Gastroesophageal sphincter (tissue), 4 donors: ENCODE measurements at regions not wholly inside any gene's neighbourhood (a gene's known extent, or its start where the extent isn't known, plus 50 kb on each side); places are given as distances from the start of the nearest gene placed in this dataset.

Experiments
- ATAC-seq: fragments of 150-250 bp; one replicate; pipeline ENCODE4 v1.9.1; 2016; ENCODE audit warnings: mild to moderate bottlenecking, moderate library complexity
- H3K27ac ChIP-seq, 4 donors: fragments of 200-600 bp; sonication (generic) in 3 of 4; 1 replicate in 3 of 4; 2 replicates in 1 of 4; pipeline ENCODE4 v1.5.1; 2016 to 2019
- H3K27me3 ChIP-seq: fragments of 200-600 bp; sonication (generic); one replicate; pipeline ENCODE4 v1.5.1; 2019
- H3K36me3 ChIP-seq, 2 donors: fragments of 200-600 bp; sonication (generic); one replicate each; pipeline ENCODE4 v1.5.1; 2019; ENCODE audit warnings: control low read depth in 1 of 2
- H3K4me1 ChIP-seq, 3 donors: fragments of 200-600 bp; sonication (generic); 1 replicate in 2 of 3; 2 replicates in 1 of 3; pipeline ENCODE4 v1.5.1; 2016 to 2019; ENCODE audit warnings: control low read depth in 2 of 3
- H3K4me3 ChIP-seq, 2 donors: fragments of 200-600 bp; sonication (generic); one replicate each; pipeline ENCODE4 v1.5.1; 2019; ENCODE audit warnings: mild to moderate bottlenecking in 1 of 2, moderate library complexity in 1 of 2
- H3K9me3 ChIP-seq, 3 donors: fragments of 200-600 bp; sonication (generic); one replicate each; pipeline ENCODE4 v1.5.1; 2017 to 2019; ENCODE audit warnings: control low read depth in 2 of 3
- CTCF ChIP-seq, 4 experiments: fragments of 200-600 bp in 2 of 4; fragments of 450-650 bp in 2 of 4; sonication (generic) in 1 of 4; IDR thresholded peaks; one replicate each; pipeline ENCODE4 v1.5.1; 2017 to 2019; ENCODE audit warnings: antibody characterized with exemption in 4 of 4, mild to moderate bottlenecking in 2 of 4, moderate library complexity in 2 of 4
- EP300 ChIP-seq: sonication (generic); formaldehyde crosslinking; IDR thresholded peaks from one replicate; pipeline ENCODE4 v1.6.1; 2017; ENCODE audit warnings: antibody characterized with exemption, mild to moderate bottlenecking
- POLR2A ChIP-seq, 2 donors: fragments of 450-650 bp; IDR thresholded peaks; one replicate each; pipeline ENCODE4 v1.6.1; 2017; ENCODE audit warnings: antibody characterized with exemption in 2 of 2, mild to moderate bottlenecking in 2 of 2, moderate library complexity in 1 of 2
- POLR2AphosphoS5 ChIP-seq: sonication (generic); formaldehyde crosslinking; IDR thresholded peaks from one replicate; pipeline ENCODE4 v1.6.1; 2017; ENCODE audit warnings: antibody characterized with exemption
- WGBS, 2 donors: methylation state at CpG; one replicate each; pipeline ENCODE4 v1.1.5; 2018; ENCODE audit warnings: low coverage in 1 of 2; 5-methylcytosine and 5-hydroxymethylcytosine counted together

DNA sequence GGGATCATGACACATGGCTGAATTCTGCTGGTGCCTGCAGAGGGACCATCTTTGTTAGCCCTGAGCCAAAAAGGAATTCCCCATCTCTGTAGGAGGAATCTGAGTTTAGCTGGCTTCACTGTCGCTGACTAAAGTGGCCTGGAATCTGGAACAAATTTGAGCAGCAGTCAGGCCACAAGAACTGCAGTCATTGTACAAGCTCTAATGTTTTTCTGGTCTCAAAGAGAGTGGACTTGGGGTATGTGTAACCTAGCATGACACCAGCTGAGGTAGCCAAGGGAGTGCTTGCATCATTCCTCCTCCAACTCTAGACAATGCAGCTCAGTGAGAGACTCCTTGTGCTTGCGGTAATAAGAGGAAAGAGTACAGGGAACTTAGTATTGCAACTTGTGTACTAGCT, 539.1 kb upstream of the LRRTM4 start:
- 74% methylated on average over 2 of the region's 2 CpGs; no CpG with 5 or more reads in 1 of the 2 donors for WGBS, 2 donors
- no peaks in the 10 kb centered on the region for H3K9me3 ChIP-seq
- no peaks in the 10 kb centered on the region for H3K36me3 ChIP-seq
- H3K27ac ChIP-seq: no peak overlapping the region
- no peak overlapping the region for H3K4me3 ChIP-seq
- no peaks in the 10 kb centered on the region for H3K4me1 ChIP-seq
- ATAC-seq: no peak
- TF ChIP-seq EP300 (no peak), CTCF (IDR thresholded peaks at IDR 0.05) (no peak), POLR2A (IDR thresholded peaks at IDR 0.05) (no peak), POLR2AphosphoS5 (no peak)
- H3K27me3 ChIP-seq: no peaks in the 10 kb centered on the region

DNA sequence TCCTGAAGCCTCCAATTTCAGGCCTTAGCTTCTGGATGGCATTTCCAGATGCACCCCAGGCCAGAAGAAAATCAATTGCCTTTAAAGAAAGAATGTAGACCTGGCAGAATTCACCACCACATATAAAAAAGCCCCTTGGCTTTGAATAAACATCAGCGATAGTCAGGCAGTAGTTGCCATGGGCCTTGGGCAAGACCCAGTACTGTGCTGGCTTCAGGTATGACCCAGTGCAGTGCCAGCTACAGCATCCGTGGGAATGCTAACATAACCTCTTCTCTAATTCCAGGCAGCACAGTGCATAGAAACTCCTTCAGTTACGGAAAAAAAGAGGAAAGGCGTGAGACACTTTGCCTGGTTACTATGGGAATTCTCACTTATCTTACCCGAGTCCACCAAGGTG, 539.6 kb upstream of the LRRTM4 start:
- Histone ChIP-seq H3K4me3 (no peak overlapping the region), H3K27me3 (no peaks in the 10 kb centered on the region), H3K9me3 (no peaks in the 10 kb centered on the region), H3K36me3 (no peaks in the 10 kb centered on the region), H3K27ac (no peak overlapping the region), H3K4me1 (no peaks in the 10 kb centered on the region)
- ATAC-seq: no peak
- TF ChIP-seq POLR2A (IDR thresholded peaks at IDR 0.05) (no peak), CTCF (IDR thresholded peaks at IDR 0.05) (no peak), EP300 (no peak)
- 79 to 88% methylated on average over 4 to 5 of the region's 5 CpGs for WGBS, 2 donors

DNA sequence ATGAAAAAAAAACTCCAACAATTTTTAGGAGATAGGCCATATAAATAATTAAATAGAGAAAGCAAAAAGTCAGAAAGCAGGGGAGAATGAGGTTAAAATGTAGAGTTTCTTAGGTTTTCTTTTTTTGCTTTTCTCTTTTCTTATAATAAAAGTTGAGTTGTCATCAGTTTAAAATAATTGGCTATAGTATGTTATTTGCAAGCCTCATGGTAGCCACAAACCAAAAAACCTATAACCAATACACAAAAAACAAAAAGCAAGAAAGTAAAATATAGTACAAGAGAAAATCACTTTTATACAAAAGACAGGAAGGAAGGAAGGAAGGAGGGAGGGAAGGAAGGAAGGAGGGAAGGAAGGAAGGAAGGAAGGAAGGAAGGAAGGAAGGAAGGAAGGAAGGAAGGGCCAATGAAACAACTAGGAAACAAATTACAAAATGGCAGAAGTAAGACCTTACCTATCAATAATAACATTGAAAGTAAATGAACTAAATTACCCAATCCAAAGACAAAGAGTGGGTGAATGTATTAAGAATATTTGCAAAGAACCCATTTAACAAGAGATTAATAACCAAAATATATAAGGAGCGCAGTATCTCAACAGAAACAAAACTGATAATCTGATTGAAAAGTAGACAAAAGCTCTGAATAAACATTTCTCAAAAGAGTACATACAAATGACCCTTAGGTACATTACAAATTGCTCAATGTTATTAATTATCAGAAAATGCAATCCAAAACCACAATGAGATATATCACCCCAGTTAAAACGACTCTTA, 541.3 kb upstream of the LRRTM4 start:
- no peak for ATAC-seq
- Histone ChIP-seq H3K36me3 (no peaks in the 10 kb centered on the region), H3K9me3 (no peaks in the 10 kb centered on the region), H3K4me3 (no peak overlapping the region), H3K27me3 (no peaks in the 10 kb centered on the region), H3K4me1 (no peaks in the 10 kb centered on the region), H3K27ac (no peak overlapping the region)
- 64 to 81% methylated on average over 2 of the region's 2 CpGs for WGBS, 2 donors
- TF ChIP-seq POLR2AphosphoS5 (no peak), POLR2A (IDR thresholded peaks at IDR 0.05) (no peak), EP300 (no peak), CTCF (IDR thresholded peaks at IDR 0.05) (no peak)

GRCh38 chr2:78065366-78065765, 543.2 kb upstream of the LRRTM4 start:
- 68 to 77% methylated on average over 3 of the region's 3 CpGs for WGBS, 2 donors
- Histone ChIP-seq H3K9me3 (no peaks in the 10 kb centered on the region), H3K4me1 (no peaks in the 10 kb centered on the region), H3K27me3 (no peaks in the 10 kb centered on the region), H3K36me3 (no peaks in the 10 kb centered on the region), H3K27ac (no peak overlapping the region), H3K4me3 (no peak overlapping the region)
- ATAC-seq: no peak
- TF ChIP-seq CTCF (IDR thresholded peaks at IDR 0.05) (no peak), EP300 (no peak), POLR2A (IDR thresholded peaks at IDR 0.05) (no peak), POLR2AphosphoS5 (no peak)

GRCh38 chr2:78068808-78069207, 546.6 kb upstream of the LRRTM4 start:
- ATAC-seq: no peak
- Histone ChIP-seq H3K27me3 (no peaks in the 10 kb centered on the region), H3K4me3 (no peak overlapping the region), H3K9me3 (no peaks in the 10 kb centered on the region), H3K4me1 (no peaks in the 10 kb centered on the region), H3K27ac (no peak overlapping the region), H3K36me3 (no peaks in the 10 kb centered on the region)
- no peak for TF ChIP-seq CTCF (IDR thresholded peaks at IDR 0.05)
- TF ChIP-seq POLR2AphosphoS5: no peak
- no peak for TF ChIP-seq POLR2A (IDR thresholded peaks at IDR 0.05)
- no peak for TF ChIP-seq EP300
